SK-N-SH treated with all-trans-retinoic acid at 6 μM for 48 hours (cell line): ENCODE measurements at regions not wholly inside any gene's neighbourhood (a gene's known extent, or its start where the extent isn't known, plus 50 kb on each side); places are given as distances from the start of the nearest gene placed in this dataset.

ENCODE experiments used
- ATAC-seq: fragments of 200-7000 bp; cut with Tn5 transposase; 3 replicates; pipeline ENCODE4 v1.9.1; 2020; ENCODE audit warnings: mild to moderate bottlenecking, moderate library complexity
- ARNTL ChIP-seq: fragments of 450-650 bp; formaldehyde crosslinking; IDR thresholded peaks from 2 replicates; pipeline ENCODE4 v1.5.0; 2020; ENCODE audit warnings: low read depth, mild to moderate bottlenecking, moderate library complexity, borderline replicate concordance
- BACH2 ChIP-seq: fragments of 250-450 bp; sonication (Bioruptor Pico); IDR thresholded peaks from 2 replicates; pipeline ENCODE4 v1.9.0; 2021; ENCODE audit warnings: mild to moderate bottlenecking, borderline replicate concordance
- CSDC2 ChIP-seq: fragments of 250-450 bp; sonication (Bioruptor Pico); IDR thresholded peaks from 2 replicates; pipeline ENCODE4 v1.5.0; 2020; ENCODE audit warnings: mild to moderate bottlenecking, moderate library complexity
- ESRRG ChIP-seq: fragments of 250-450 bp; sonication (Bioruptor Pico); IDR thresholded peaks from 2 replicates; pipeline ENCODE4 v1.6.1; 2021; ENCODE audit warnings: mild to moderate bottlenecking
- GLIS3 ChIP-seq: fragments of 250-450 bp; sonication (Bioruptor Pico); IDR thresholded peaks from 2 replicates; pipeline ENCODE4 v1.5.0; 2020; ENCODE audit warnings: mild to moderate bottlenecking, moderate library complexity
- ISL1 ChIP-seq: fragments of 250-450 bp; sonication (Bioruptor Pico); IDR thresholded peaks from 2 replicates; pipeline ENCODE4 v2.1.2; 2022; ENCODE audit warnings: mild to moderate bottlenecking, moderate library complexity
- OSR1 ChIP-seq: fragments of 250-450 bp; sonication (Bioruptor Pico); IDR thresholded peaks from 2 replicates; pipeline ENCODE4 v1.8.0; 2022; ENCODE audit warnings: moderate library complexity, mild to moderate bottlenecking, inconsistent platforms
- PPARA ChIP-seq: fragments of 250-450 bp; sonication (Bioruptor Pico); IDR thresholded peaks from 2 replicates; pipeline ENCODE4 v1.5.0; 2020; ENCODE audit warnings: mild to moderate bottlenecking, borderline replicate concordance
- RARB ChIP-seq: fragments of 250-450 bp; sonication (Bioruptor Pico); IDR thresholded peaks from 2 replicates; pipeline ENCODE4 v1.8.0; 2021; ENCODE audit warnings: mild to moderate bottlenecking, moderate library complexity
- SNAI2 ChIP-seq: fragments of 250-450 bp; sonication (Bioruptor Pico); IDR thresholded peaks from 2 replicates; pipeline ENCODE4 v1.5.0; 2020; ENCODE audit warnings: mild to moderate bottlenecking, moderate library complexity
- TCF4 ChIP-seq: fragments of 250-450 bp; sonication (Bioruptor Pico); IDR thresholded peaks from 2 replicates; pipeline ENCODE4 v1.8.0; 2021; ENCODE audit warnings: mild to moderate bottlenecking, moderate library complexity, borderline replicate concordance
- TOX ChIP-seq: fragments of 250-450 bp; sonication (Bioruptor Pico); IDR thresholded peaks from 2 replicates; pipeline ENCODE4 v1.8.0; 2021; ENCODE audit warnings: mild to moderate bottlenecking, moderate library complexity, borderline replicate concordance
- ZC3H10 ChIP-seq: fragments of 250-450 bp; sonication (Bioruptor Pico); IDR thresholded peaks from 2 replicates; pipeline ENCODE4 v1.5.1; 2021; ENCODE audit warnings: mild to moderate bottlenecking, moderate library complexity
- ZFP3 ChIP-seq: fragments of 250-450 bp; sonication (Bioruptor Pico); IDR thresholded peaks from 2 replicates; pipeline ENCODE4 v1.5.0; 2020; ENCODE audit warnings: mild to moderate bottlenecking, moderate library complexity
- ZNF70 ChIP-seq: fragments of 450-650 bp; formaldehyde crosslinking; IDR thresholded peaks from 2 replicates; pipeline ENCODE4 v1.5.0; 2020; ENCODE audit warnings: mild to moderate bottlenecking, moderate library complexity
- ZNF8 ChIP-seq: fragments of 450-650 bp; formaldehyde crosslinking; IDR thresholded peaks from 2 replicates; pipeline ENCODE4 v1.5.0; 2020; ENCODE audit warnings: mild to moderate bottlenecking, moderate library complexity
- TF ChIP-seq, protein P1 (sequence below): fragments of 250-450 bp; sonication (Bioruptor Pico); IDR thresholded peaks from 2 replicates; pipeline ENCODE4 v1.8.0; 2020; ENCODE audit warnings: mild to moderate bottlenecking, moderate library complexity, borderline replicate concordance
- TF ChIP-seq, protein P2 (sequence below): fragments of 250-450 bp; sonication (Bioruptor Pico); IDR thresholded peaks from 2 replicates; pipeline ENCODE4 v1.5.1; 2021; ENCODE audit warnings: mild to moderate bottlenecking, moderate library complexity
- TF ChIP-seq, protein P3 (sequence below): fragments of 250-450 bp; sonication (Bioruptor Pico); IDR thresholded peaks from 2 replicates; pipeline ENCODE4 v1.5.0; 2020; ENCODE audit warnings: mild to moderate bottlenecking, moderate library complexity
- TF ChIP-seq, protein P4 (sequence below): fragments of 250-450 bp; sonication (Bioruptor Pico); IDR thresholded peaks from 2 replicates; pipeline ENCODE4 v1.5.1; 2020; ENCODE audit warnings: low read depth, mild to moderate bottlenecking, moderate library complexity
- TF ChIP-seq, protein P5 (sequence below): fragments of 250-450 bp; sonication (Bioruptor Pico); IDR thresholded peaks from 2 replicates; pipeline ENCODE4 v1.8.0; 2021; ENCODE audit warnings: low read depth, mild to moderate bottlenecking, moderate library complexity, borderline replicate concordance

DNA sequence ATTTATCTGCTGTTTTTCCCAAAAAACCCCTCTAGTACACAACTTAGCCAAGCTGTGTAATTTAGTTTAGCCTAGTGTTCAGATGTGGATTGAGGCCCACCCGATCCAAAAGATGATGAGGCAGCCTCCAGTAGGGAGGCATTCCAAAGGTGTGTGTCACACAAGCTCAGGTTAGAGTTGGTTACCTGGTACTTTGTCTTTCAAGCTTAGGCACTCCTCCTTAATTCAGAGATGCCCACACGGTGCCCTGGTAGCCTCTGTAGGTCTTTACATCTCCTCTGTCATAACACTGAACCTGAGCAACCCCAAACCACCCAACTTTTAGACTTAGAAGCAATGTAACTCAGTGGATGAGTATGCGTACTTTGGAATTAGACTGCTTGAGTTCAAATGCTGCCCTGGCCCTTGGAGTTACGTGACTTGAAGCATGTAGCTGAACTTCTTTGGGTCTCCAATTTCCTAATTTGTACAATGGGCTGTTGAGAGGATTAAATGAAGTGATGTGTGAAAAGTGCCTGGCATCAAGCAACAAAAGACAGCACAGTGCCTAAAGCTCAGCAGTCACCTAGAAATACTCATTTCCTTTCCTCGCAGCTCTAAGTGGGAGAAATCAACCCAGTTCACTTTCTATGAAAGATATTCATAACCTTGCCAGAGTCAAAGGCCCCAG is 284.6 kb upstream of the RARB start:
- no peak for ATAC-seq
- no peak for TF ChIP-seq ZNF70
- no peak for TF ChIP-seq TOX (CRISPR knock-in tag)
- TF ChIP-seq PPARA: no peak
- TF ChIP-seq ISL1 (CRISPR knock-in tag): no peak
- TF ChIP-seq CSDC2: no peak
- TF ChIP-seq TCF4 (CRISPR knock-in tag): no peak
- no peak for TF ChIP-seq ZFP3 (CRISPR knock-in tag)
- TF ChIP-seq, protein P1, sequence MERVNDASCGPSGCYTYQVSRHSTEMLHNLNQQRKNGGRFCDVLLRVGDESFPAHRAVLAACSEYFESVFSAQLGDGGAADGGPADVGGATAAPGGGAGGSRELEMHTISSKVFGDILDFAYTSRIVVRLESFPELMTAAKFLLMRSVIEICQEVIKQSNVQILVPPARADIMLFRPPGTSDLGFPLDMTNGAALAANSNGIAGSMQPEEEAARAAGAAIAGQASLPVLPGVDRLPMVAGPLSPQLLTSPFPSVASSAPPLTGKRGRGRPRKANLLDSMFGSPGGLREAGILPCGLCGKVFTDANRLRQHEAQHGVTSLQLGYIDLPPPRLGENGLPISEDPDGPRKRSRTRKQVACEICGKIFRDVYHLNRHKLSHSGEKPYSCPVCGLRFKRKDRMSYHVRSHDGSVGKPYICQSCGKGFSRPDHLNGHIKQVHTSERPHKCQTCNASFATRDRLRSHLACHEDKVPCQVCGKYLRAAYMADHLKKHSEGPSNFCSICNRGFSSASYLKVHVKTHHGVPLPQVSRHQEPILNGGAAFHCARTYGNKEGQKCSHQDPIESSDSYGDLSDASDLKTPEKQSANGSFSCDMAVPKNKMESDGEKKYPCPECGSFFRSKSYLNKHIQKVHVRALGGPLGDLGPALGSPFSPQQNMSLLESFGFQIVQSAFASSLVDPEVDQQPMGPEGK (CRISPR knock-in tag): no peak
- no peak for TF ChIP-seq ZC3H10 (CRISPR knock-in tag)
- TF ChIP-seq SNAI2: no peak
- TF ChIP-seq RARB: no peak
- TF ChIP-seq, protein P2, sequence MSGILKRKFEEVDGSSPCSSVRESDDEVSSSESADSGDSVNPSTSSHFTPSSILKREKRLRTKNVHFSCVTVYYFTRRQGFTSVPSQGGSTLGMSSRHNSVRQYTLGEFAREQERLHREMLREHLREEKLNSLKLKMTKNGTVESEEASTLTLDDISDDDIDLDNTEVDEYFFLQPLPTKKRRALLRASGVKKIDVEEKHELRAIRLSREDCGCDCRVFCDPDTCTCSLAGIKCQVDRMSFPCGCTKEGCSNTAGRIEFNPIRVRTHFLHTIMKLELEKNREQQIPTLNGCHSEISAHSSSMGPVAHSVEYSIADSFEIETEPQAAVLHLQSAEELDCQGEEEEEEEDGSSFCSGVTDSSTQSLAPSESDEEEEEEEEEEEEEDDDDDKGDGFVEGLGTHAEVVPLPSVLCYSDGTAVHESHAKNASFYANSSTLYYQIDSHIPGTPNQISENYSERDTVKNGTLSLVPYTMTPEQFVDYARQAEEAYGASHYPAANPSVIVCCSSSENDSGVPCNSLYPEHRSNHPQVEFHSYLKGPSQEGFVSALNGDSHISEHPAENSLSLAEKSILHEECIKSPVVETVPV (CRISPR knock-in tag): no peak
- TF ChIP-seq ZNF8 (CRISPR knock-in tag): no peak
- TF ChIP-seq, protein P3, sequence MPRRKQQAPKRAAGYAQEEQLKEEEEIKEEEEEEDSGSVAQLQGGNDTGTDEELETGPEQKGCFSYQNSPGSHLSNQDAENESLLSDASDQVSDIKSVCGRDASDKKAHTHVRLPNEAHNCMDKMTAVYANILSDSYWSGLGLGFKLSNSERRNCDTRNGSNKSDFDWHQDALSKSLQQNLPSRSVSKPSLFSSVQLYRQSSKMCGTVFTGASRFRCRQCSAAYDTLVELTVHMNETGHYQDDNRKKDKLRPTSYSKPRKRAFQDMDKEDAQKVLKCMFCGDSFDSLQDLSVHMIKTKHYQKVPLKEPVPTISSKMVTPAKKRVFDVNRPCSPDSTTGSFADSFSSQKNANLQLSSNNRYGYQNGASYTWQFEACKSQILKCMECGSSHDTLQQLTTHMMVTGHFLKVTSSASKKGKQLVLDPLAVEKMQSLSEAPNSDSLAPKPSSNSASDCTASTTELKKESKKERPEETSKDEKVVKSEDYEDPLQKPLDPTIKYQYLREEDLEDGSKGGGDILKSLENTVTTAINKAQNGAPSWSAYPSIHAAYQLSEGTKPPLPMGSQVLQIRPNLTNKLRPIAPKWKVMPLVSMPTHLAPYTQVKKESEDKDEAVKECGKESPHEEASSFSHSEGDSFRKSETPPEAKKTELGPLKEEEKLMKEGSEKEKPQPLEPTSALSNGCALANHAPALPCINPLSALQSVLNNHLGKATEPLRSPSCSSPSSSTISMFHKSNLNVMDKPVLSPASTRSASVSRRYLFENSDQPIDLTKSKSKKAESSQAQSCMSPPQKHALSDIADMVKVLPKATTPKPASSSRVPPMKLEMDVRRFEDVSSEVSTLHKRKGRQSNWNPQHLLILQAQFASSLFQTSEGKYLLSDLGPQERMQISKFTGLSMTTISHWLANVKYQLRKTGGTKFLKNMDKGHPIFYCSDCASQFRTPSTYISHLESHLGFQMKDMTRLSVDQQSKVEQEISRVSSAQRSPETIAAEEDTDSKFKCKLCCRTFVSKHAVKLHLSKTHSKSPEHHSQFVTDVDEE: no peak
- no peak for TF ChIP-seq OSR1 (CRISPR knock-in tag)
- TF ChIP-seq BACH2: no peak
- no peak for TF ChIP-seq GLIS3
- no peak for TF ChIP-seq ARNTL (CRISPR knock-in tag)
- TF ChIP-seq, protein P4, sequence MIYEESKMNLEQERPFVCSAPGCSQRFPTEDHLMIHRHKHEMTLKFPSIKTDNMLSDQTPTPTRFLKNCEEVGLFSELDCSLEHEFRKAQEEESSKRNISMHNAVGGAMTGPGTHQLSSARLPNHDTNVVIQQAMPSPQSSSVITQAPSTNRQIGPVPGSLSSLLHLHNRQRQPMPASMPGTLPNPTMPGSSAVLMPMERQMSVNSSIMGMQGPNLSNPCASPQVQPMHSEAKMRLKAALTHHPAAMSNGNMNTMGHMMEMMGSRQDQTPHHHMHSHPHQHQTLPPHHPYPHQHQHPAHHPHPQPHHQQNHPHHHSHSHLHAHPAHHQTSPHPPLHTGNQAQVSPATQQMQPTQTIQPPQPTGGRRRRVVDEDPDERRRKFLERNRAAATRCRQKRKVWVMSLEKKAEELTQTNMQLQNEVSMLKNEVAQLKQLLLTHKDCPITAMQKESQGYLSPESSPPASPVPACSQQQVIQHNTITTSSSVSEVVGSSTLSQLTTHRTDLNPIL (CRISPR knock-in tag): no peak
- TF ChIP-seq ESRRG: no peak
- TF ChIP-seq, all 23 proteins: peak for 0

DNA sequence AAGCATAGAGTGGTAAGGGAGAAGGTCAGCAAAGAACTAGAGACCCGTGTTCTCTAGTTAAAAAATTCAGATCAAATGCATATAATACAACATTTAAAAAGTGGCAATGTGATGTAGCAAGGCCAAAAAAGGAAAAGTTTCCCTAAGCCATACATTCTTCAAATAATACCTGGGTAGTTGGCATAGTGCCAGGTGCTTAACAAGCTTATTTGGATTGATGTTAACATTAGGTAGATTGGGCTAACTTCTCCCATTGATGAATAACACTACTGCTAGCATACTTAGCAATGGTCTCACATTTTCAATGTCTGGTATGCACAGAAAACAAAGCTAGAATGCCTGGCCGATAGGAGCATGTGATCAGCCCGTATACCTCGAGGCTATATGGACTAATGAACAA is 283.6 kb upstream of the RARB start:
- ATAC-seq: no peak
- TF ChIP-seq ZNF8 (CRISPR knock-in tag): no peak
- TF ChIP-seq, protein P1 (CRISPR knock-in tag): no peak
- no peak for TF ChIP-seq GLIS3
- TF ChIP-seq, protein P3: no peak
- no peak for TF ChIP-seq CSDC2
- TF ChIP-seq, protein P2 (CRISPR knock-in tag): no peak
- no peak for TF ChIP-seq ARNTL (CRISPR knock-in tag)
- TF ChIP-seq TCF4 (CRISPR knock-in tag): no peak
- TF ChIP-seq ZFP3 (CRISPR knock-in tag): no peak
- no peak for TF ChIP-seq ESRRG
- no peak for TF ChIP-seq RARB
- no peak for TF ChIP-seq ZNF70
- TF ChIP-seq, protein P5, sequence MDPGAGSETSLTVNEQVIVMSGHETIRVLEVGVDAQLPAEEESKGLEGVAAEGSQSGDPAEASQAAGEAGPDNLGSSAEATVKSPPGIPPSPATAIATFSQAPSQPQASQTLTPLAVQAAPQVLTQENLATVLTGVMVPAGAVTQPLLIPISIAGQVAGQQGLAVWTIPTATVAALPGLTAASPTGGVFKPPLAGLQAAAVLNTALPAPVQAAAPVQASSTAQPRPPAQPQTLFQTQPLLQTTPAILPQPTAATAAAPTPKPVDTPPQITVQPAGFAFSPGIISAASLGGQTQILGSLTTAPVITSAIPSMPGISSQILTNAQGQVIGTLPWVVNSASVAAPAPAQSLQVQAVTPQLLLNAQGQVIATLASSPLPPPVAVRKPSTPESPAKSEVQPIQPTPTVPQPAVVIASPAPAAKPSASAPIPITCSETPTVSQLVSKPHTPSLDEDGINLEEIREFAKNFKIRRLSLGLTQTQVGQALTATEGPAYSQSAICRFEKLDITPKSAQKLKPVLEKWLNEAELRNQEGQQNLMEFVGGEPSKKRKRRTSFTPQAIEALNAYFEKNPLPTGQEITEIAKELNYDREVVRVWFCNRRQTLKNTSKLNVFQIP (CRISPR knock-in tag): no peak
- TF ChIP-seq, protein P4 (CRISPR knock-in tag): no peak
- no peak for TF ChIP-seq TOX (CRISPR knock-in tag)
- no peak for TF ChIP-seq BACH2
